ENCODE measurements at regions not wholly inside any gene's neighbourhood (a gene's known extent, or its start where the extent isn't known, plus 50 kb on each side); places are given as distances from the start of the nearest gene placed in this dataset.
"Not testable (repeated sequence)": the region's sequence is repeated elsewhere in the genome, so short reads cannot be mapped to it uniquely, and the experiment has no call there.

- no peak for DNase-seq
Measured at GRCh38 chr5:136738829-136739228, 373.5 kb upstream of the TRPC7 start.

- DNase-seq = no peak
Measured at GRCh38 chr5:136736021-136736420, 370.7 kb upstream of the TRPC7 start.

GRCh38 chr5:136735611-136736010 is 370.3 kb upstream of the TRPC7 start:
- DNase-seq = not testable (repeated sequence)

DNA sequence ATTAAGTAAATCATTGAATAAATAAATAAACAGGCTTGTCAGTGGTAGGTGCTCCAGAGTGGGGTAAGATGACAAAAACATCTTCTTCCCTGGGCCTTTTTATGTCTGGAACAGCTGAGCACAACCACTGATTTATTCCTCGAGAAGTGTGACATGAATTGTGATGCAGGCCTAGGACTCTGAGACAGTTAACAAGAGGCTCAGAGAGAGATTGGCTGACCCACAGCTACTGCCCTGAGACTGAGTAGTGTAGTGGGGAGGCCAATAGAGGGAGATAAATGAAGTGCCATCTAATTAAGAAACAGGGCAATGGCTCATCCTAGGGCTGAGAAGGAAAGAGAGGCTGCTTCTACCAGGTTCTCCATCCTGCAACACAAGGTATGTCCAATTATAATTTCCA is 369.3 kb upstream of the TRPC7 start:
- DNase-seq = no peak

GRCh38 chr5:136732751-136733150 is 367.4 kb upstream of the TRPC7 start:
- DNase-seq = no peak

DNA sequence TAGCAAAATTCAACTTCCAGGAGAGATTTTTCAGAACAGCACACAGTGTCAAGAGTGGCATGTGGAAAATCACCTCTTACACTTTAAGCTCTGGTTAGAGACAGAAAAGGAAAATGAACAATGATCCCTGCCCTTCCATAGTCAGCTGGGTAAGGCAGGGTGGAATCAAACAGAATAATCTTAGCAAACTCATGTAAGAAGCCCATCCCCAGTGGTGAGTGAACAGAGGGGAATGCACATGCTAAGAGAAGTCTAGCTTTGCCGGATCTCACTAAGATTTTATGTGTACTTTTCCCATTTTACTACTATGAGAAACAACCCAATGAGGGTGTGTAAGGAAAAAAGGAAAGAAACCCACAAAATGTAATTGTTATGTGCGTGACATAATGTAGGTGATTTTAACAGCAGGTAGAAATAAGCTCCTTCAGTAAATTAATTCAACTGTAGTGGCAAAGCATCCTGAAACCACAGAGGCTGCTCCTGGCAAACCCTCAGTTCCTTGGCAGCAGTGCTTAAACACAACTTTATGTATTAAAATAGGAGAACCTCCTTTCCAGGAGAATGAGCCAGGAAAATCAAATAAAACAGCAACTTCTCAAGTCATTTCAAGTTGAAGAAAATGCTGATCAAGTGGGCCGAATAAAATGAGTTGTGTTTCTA is 366.0 kb upstream of the TRPC7 start:
- no peak for DNase-seq

DNA sequence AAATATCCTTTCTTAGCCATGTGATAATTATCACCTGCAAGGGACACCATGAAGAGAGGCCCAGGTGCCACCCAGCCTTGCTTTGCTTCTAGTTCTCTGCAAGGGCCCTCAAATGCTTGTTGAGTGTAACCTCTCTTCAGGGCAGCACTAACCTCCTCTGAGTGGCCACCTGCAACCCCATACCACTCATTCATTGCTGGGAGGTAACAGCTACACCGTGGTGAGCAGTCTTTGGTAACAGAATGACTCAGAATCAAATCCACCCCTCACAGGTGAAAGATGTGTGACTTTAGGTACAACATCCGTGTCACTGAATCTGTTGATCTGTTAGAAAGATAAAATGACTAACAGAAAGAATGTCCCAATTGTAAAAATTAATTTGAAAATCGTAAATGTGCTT is 365.1 kb upstream of the TRPC7 start:
- DNase-seq = no peak

GRCh38 chr5:136729901-136730355 is 364.6 kb upstream of the TRPC7 start:
- DNase-seq = no peak

DNA sequence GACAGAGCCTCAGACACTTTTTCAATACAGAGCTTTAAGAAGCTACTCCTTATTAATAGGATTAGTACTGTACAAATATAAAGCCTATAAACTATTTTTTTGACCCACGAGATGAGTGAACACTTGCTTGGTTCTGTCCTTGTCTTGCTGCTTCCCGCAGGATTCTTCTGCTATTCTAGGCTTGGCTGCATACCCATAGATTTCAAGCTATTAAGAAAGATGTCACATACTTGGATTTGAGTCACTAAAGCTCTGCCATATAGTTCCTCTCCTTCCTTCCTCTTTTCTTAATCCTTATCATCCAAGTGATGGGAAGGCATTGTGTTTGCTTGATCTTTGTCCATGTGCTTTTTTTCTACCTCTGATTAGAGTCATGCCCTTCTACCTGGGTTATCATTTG is 361.2 kb upstream of the TRPC7 start:
- DNase-seq = no peak

GRCh38 chr5:136724161-136724560 is 358.8 kb upstream of the TRPC7 start:
- DNase-seq = no peak

GRCh38 chr5:136722581-136722980 is 357.2 kb upstream of the TRPC7 start:
- no peak for DNase-seq

GRCh38 chr5:136722086-136722485 is 356.7 kb upstream of the TRPC7 start:
- no peak for DNase-seq

- DNase-seq = no peak
Measured at GRCh38 chr5:136720674-136721073, 355.3 kb upstream of the TRPC7 start.

DNA sequence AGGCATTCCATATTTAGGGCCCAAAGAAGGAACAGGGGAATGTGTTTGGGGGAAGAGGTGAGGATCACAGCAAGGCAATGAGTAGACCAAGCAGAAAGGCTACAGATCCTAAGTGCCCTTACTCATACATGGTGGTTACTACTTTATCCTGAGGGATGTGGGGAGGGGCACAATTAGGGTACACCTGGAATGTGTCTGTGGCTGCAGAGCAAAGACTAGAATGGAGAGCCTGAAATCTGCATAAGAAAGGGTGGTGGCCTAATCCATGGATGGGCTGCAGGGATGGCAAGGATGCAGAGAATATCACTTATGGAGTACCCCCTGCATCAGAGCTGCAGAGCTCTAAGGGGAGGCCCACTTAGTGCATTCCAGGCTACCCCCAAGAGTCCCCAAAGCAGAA is 352.6 kb upstream of the TRPC7 start:
- DNase-seq = no peak

GRCh38 chr5:136714286-136714685 is 348.9 kb upstream of the TRPC7 start:
- no peak for DNase-seq

DNA sequence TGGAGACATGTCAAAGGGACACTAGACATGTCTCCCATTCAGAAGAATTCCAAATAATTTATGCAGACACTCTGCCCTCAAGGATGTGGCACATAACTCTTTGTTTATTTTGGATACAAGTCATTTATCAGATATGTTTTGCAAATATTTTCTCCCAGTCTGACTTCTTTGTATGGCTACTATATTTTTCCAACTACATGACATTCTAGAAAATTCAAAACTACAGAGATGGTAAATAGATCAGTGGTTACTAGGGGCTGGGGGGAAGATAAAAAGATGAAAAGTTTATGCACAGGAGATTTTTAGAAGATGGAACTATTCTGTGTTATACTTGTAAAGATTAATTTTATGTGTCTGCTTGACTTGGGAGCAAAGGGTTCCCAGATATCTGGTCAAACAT is 347.3 kb upstream of the TRPC7 start:
- no peak for DNase-seq

GRCh38 chr5:136710834-136711233 is 345.5 kb upstream of the TRPC7 start:
- DNase-seq = no peak

- DNase-seq = no peak
Measured at GRCh38 chr5:136703706-136704105, 338.4 kb upstream of the TRPC7 start.

DNA sequence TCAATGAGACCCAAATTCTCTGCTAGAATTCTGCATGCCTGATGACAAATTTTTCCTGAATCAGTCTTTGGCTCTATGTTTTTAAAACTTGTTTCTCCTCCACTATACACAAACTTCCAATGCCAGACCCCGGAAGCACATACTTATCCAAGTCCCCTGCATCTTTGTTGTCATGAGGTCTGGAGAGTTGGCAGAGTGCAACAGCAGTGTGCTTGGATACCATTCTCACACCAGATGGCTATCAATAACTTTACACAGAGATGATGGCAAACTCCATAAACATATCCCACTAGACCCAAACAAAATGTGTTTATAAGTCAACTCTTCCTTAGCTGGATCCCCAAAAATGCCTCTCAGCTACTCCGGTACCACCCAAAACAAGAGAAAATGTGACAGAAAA is 337.7 kb upstream of the TRPC7 start:
- DNase-seq = no peak

DNA sequence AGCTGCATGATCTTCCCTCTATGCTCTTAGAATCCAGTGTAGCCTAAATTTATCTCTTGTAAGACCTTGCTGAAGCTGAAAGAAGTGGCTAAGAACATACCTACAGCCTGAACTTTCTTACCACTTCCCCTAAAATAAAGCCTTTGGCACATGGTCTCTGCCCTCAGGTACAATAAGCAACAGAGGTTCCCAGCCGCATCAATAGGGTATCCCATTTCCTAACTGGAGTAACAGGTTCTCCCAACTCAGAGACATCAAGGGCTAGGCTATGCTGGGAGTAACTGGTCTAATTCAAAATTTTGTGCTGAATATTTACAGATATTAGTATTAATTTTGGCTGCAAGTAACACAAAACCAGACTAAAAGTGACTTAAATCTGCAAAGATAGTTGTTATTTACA is 335.8 kb upstream of the TRPC7 start:
- DNase-seq = no peak

DNA sequence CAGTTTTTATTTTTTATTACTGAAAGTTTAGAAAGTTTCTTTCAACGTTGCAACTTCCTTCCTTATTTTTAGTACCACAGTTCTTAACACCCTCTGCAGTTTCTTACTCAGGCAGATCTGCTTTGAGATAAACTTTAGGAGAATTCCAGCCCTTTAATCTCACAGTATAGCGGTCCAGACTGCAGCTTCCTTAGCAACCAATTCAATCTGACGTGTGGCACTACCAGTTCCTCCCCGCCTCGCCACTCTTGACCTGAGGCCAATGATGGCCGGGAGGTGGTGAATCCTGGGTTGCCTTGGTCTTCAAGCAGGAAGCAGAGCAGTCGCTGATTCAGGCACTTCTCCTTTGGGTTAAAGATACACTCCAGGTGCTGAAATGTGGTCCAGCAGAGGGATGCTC is 334.3 kb upstream of the TRPC7 start:
- no peak for DNase-seq

DNA sequence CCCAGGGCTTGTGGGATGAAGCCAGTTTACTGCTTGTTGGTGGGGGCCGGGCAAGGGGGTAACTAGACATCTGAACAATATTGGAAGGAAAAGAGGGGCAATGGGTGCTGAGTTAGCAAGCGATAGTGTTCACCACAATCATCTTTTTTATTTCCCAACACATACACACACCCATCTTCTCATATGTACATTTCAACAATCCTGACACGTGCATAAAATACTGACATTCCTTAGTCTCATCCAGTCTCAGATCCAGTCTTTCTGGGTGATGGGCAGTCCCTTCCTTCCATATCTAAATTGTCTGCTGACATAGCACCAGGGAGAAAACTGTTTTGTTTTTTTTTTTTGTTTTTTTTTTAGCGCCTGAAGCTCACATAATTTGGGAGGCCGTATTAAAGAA is 333.6 kb upstream of the TRPC7 start:
- no peak for DNase-seq

GRCh38 chr5:136694258-136694657 is 328.9 kb upstream of the TRPC7 start:
- no peak for DNase-seq

DNA sequence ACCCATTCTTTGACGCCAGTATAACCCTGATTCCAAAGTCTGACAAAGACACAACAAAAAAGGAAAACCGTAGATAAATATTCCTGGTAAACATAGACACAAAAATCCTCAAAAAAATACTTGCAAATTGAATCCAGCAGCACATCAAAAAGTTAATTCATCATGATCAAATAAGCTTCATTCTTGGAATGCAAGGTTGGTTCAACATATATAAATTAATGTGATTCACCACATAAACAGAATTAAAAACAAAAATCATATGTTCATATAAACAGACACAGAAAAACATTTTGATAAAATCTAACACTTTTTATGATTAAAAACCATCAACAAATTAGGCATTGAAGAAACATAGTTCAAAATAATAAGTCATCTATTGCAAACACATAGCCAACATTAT is 324.2 kb upstream of the TRPC7 start:
- no peak for DNase-seq

GRCh38 chr5:136686192-136686872 is 321.0 kb upstream of the TRPC7 start:
- no peak for DNase-seq
